ENCODE measurements at regions not wholly inside any gene's neighbourhood (a gene's known extent, or its start where the extent isn't known, plus 50 kb on each side); places are given as distances from the start of the nearest gene placed in this dataset.

DNA sequence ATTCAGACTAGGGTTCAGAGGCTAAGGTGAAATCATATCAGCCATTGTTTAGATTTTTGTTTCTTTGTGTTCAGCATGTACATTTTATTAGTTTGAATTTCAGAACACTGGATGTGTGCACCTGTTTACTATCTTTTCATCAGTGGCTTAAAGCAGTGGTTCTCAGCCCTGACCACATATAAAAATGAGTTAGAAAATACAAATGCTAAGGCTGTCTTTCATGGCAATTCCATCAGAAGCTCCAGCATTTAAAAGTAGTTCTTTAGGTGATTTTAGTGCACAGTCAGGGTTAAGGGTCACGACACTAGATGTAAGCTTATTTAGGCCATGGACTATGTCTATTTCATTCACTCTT, 213.5 kb downstream of the NECTIN3 start:
- Histone ChIP-seq H3K4me3 (replicated peaks in 1 of 2; ENCODE audit: low read depth in 1 of 2, low read length in 2 of 2) (no peak overlapping the region), H3K36me3 (ENCODE audit: control insufficient read depth in 1 of 2, insufficient read depth in 2 of 2, low read length in 2 of 2) (no peaks in the 10 kb centered on the region), H3K9me3 (ENCODE audit: control insufficient read depth in 1 of 2, insufficient read depth in 1 of 2, low read depth in 1 of 2, low read length in 2 of 2) (no peaks in the 10 kb centered on the region), H3K27me3 (ENCODE audit: insufficient read depth, low read length) (no peaks in the 10 kb centered on the region), H3K4me2 (ENCODE audit: low read length) (no peak overlapping the region), H3K4me1 (ENCODE audit: control insufficient read depth in 1 of 2, insufficient read depth in 2 of 2, low read length in 2 of 2) (no peaks in the 10 kb centered on the region), H3K27ac (ENCODE audit: low read depth, low read length) (no peak overlapping the region), H3K9ac (ENCODE audit: low read length) (no peak overlapping the region), H3K79me2 (ENCODE audit: insufficient read depth, low read length) (no peaks in the 10 kb centered on the region), H3K9me2 (ENCODE audit: insufficient read depth) (no peaks in the 10 kb centered on the region), H2AFZ (ENCODE audit: low read depth, low read length, poor library complexity, severe bottlenecking) (no peak overlapping the region), H4K20me1 (ENCODE audit: insufficient read depth) (no peaks in the 10 kb centered on the region)
- RAD21 ChIA-PET (ENCODE audit: low non-redundant PET in 1 of 2, low total read pairs in 2 of 2, uncharacterized antibody in 2 of 2, unreplicated experiment in 2 of 2): no interaction called here
- BruUV-seq (replicated peaks): no TSS peak
- TF ChIP-seq POLR2AphosphoS5 (IDR thresholded peaks at IDR 0.05; ENCODE audit: low read depth, low read length) (no peak), POLR2A (IDR thresholded peaks at IDR 0.05; ENCODE audit: borderline replicate concordance, extremely low read depth, insufficient read depth, insufficient read length) (no peak), RAD21 (IDR thresholded peaks at IDR 0.05; ENCODE audit: low read depth) (no peak), SRF (IDR thresholded peaks at IDR 0.05; ENCODE audit: low read depth) (no peak), CBX3 (IDR thresholded peaks at IDR 0.05; ENCODE audit: low read depth) (no peak), ELF1 (IDR thresholded peaks at IDR 0.05; ENCODE audit: borderline replicate concordance, low read depth) (no peak), ZFX (IDR thresholded peaks at IDR 0.05) (no peak)
- TF ChIP-seq, protein P1, sequence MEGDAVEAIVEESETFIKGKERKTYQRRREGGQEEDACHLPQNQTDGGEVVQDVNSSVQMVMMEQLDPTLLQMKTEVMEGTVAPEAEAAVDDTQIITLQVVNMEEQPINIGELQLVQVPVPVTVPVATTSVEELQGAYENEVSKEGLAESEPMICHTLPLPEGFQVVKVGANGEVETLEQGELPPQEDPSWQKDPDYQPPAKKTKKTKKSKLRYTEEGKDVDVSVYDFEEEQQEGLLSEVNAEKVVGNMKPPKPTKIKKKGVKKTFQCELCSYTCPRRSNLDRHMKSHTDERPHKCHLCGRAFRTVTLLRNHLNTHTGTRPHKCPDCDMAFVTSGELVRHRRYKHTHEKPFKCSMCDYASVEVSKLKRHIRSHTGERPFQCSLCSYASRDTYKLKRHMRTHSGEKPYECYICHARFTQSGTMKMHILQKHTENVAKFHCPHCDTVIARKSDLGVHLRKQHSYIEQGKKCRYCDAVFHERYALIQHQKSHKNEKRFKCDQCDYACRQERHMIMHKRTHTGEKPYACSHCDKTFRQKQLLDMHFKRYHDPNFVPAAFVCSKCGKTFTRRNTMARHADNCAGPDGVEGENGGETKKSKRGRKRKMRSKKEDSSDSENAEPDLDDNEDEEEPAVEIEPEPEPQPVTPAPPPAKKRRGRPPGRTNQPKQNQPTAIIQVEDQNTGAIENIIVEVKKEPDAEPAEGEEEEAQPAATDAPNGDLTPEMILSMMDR (IDR thresholded peaks at IDR 0.05 in 2 of 3, conservative IDR thresholded peaks at IDR 0.05 in 1 of 3; ENCODE audit: borderline replicate concordance in 1 of 3, insufficient read depth in 1 of 3, low read depth in 2 of 3, low read length in 2 of 3): no peak
- CTCF ChIA-PET: no interaction called here
- no peak for DNase-seq (ENCODE audit: low read depth, low spot score)
- intact Hi-C loops (cut with micrococcal nuclease): no loop called here
- no peak for ATAC-seq
- POLR2A ChIA-PET: no interaction called here

DNA sequence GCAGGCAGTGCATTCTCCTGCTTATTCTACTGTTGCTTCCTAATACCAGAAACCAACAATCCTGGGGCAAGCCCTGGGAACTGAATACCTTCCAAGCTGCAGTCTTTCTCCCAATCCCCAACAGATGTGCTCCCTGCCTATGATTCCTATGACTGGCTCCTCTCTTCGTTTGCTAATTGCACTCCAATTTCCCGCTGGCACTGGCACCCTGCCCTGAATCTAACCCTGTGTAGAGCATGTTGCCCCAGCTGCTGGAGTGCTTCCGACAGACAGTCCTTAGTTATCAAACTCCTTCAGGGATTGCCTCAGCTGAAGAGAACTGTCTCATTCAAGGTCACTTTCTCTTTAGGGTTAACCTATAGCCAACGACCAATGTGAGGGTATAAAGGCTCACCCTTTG, 214.1 kb downstream of the NECTIN3 start:
- Histone ChIP-seq H3K36me3 (ENCODE audit: control insufficient read depth in 1 of 2, insufficient read depth in 2 of 2, low read length in 2 of 2) (no peaks in the 10 kb centered on the region), H3K9ac (ENCODE audit: low read length) (no peak overlapping the region), H3K9me2 (ENCODE audit: insufficient read depth) (no peaks in the 10 kb centered on the region), H3K4me2 (ENCODE audit: low read length) (no peak overlapping the region), H4K20me1 (ENCODE audit: insufficient read depth) (no peaks in the 10 kb centered on the region), H3K27ac (ENCODE audit: low read depth, low read length) (no peak overlapping the region), H3K79me2 (ENCODE audit: insufficient read depth, low read length) (no peaks in the 10 kb centered on the region), H3K4me3 (replicated peaks in 1 of 2; ENCODE audit: low read depth in 1 of 2, low read length in 2 of 2) (no peak overlapping the region), H2AFZ (ENCODE audit: low read depth, low read length, poor library complexity, severe bottlenecking) (no peak overlapping the region), H3K4me1 (ENCODE audit: control insufficient read depth in 1 of 2, insufficient read depth in 2 of 2, low read length in 2 of 2) (no peaks in the 10 kb centered on the region), H3K27me3 (ENCODE audit: insufficient read depth, low read length) (no peaks in the 10 kb centered on the region), H3K9me3 (ENCODE audit: control insufficient read depth in 1 of 2, insufficient read depth in 1 of 2, low read depth in 1 of 2, low read length in 2 of 2) (no peaks in the 10 kb centered on the region)
- CTCF ChIA-PET: no interaction called here
- RAD21 ChIA-PET (ENCODE audit: low non-redundant PET in 1 of 2, low total read pairs in 2 of 2, uncharacterized antibody in 2 of 2, unreplicated experiment in 2 of 2): no interaction called here
- intact Hi-C loops (cut with micrococcal nuclease): no loop called here
- POLR2A ChIA-PET: no interaction called here
- ATAC-seq: no peak
- no peak for DNase-seq (ENCODE audit: low read depth, low spot score)
- no TSS peak for BruUV-seq (replicated peaks)
- no peak for TF ChIP-seq YY1 (IDR thresholded peaks at IDR 0.05; ENCODE audit: extremely low read depth, insufficient replicate concordance, low read depth, low read length)
- TF ChIP-seq TCF7L2 (IDR thresholded peaks at IDR 0.05; ENCODE audit: borderline replicate concordance, extremely low read depth, insufficient read depth, insufficient read length): no peak
- TF ChIP-seq, protein P2, sequence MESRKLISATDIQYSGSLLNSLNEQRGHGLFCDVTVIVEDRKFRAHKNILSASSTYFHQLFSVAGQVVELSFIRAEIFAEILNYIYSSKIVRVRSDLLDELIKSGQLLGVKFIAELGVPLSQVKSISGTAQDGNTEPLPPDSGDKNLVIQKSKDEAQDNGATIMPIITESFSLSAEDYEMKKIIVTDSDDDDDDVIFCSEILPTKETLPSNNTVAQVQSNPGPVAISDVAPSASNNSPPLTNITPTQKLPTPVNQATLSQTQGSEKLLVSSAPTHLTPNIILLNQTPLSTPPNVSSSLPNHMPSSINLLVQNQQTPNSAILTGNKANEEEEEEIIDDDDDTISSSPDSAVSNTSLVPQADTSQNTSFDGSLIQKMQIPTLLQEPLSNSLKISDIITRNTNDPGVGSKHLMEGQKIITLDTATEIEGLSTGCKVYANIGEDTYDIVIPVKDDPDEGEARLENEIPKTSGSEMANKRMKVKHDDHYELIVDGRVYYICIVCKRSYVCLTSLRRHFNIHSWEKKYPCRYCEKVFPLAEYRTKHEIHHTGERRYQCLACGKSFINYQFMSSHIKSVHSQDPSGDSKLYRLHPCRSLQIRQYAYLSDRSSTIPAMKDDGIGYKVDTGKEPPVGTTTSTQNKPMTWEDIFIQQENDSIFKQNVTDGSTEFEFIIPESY (IDR thresholded peaks at IDR 0.05; ENCODE audit: extremely low read depth, insufficient replicate concordance, low read length): no peak
- TF ChIP-seq ZFX (IDR thresholded peaks at IDR 0.05): no peak
- TF ChIP-seq, protein P1 (IDR thresholded peaks at IDR 0.05 in 2 of 3, conservative IDR thresholded peaks at IDR 0.05 in 1 of 3; ENCODE audit: borderline replicate concordance in 1 of 3, insufficient read depth in 1 of 3, low read depth in 2 of 3, low read length in 2 of 3): no peak
- TF ChIP-seq JUND (IDR thresholded peaks at IDR 0.05): no peak
- no peak for TF ChIP-seq ZNF274 (IDR thresholded peaks at IDR 0.05; ENCODE audit: low read depth, low read length)

All from HCT116 (cell line).